SU-DHL-6 (cell line): ENCODE measurements at regions not wholly inside any gene's neighbourhood (a gene's known extent, or its start where the extent isn't known, plus 50 kb on each side); places are given as distances from the start of the nearest gene placed in this dataset.

Experiments
- EZH2phosphoT487 ChIP-seq: fragments of 200-600 bp; sonication (generic), shearing (Covaris generic); conservative IDR thresholded peaks from 2 replicates; pipeline ENCODE4 v1.6.1; 2018; ENCODE audit warnings: mild to moderate bottlenecking, antibody characterized with exemption, low read length, moderate library complexity, mixed read lengths
- TF ChIP-seq, protein P1 (sequence below): fragments of 200-600 bp; sonication (generic); IDR thresholded peaks from one replicate; pipeline ENCODE4 v1.5.1; 2017; ENCODE audit warnings: antibody characterized with exemption, mild to moderate bottlenecking, low read length, moderate library complexity; ENCODE audit not compliant: insufficient read depth, poor library complexity, severe bottlenecking

DNA sequence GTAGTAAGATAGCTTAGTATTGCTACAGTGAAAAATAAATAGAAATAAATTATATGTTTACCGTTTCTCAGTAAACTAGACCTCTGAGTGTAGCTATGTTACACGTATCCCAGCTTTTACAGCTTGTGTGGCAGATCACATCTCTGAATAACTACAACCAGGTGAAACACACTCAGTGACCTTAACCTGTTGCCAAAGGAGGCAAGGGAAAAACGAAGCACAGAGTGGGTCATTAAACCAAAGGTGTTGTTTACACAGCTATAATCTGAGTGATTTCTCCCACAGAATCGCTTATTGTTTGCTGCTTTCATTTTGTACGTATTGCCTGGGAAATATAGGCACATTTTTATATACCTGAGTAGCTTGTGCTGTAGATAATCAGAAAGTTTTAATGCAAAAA is 688.2 kb upstream of the KIF2B start:
- no peak for TF ChIP-seq EZH2phosphoT487
- TF ChIP-seq, protein P1, sequence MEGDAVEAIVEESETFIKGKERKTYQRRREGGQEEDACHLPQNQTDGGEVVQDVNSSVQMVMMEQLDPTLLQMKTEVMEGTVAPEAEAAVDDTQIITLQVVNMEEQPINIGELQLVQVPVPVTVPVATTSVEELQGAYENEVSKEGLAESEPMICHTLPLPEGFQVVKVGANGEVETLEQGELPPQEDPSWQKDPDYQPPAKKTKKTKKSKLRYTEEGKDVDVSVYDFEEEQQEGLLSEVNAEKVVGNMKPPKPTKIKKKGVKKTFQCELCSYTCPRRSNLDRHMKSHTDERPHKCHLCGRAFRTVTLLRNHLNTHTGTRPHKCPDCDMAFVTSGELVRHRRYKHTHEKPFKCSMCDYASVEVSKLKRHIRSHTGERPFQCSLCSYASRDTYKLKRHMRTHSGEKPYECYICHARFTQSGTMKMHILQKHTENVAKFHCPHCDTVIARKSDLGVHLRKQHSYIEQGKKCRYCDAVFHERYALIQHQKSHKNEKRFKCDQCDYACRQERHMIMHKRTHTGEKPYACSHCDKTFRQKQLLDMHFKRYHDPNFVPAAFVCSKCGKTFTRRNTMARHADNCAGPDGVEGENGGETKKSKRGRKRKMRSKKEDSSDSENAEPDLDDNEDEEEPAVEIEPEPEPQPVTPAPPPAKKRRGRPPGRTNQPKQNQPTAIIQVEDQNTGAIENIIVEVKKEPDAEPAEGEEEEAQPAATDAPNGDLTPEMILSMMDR: no peak
